HEK293 (cell line): ENCODE measurements at regions not wholly inside any gene's neighbourhood (a gene's known extent, or its start where the extent isn't known, plus 50 kb on each side); places are given as distances from the start of the nearest gene placed in this dataset.
A peak's percentile ranks its signal among the peaks of the same experiment; 100 is the strongest.

Source experiments
- CTCF ChIA-PET: fragments of 350-600 bp; formaldehyde crosslinking; extraction: SDS; loops from one replicate; lab custom pipeline; 2021; ENCODE audit warnings: antibody characterized with exemption; lab: Yijun Ruan, JAX
- POLR2A ChIA-PET: fragments of 300-600 bp; formaldehyde crosslinking; extraction: SDS; loops from one replicate; lab custom pipeline; 2020; ENCODE audit warnings: antibody characterized with exemption, inconsistent platforms; lab: Yijun Ruan, JAX
- H3K27ac ChIP-seq: fragments of 200-500 bp; sonication (Bioruptor generic); 2 replicates; pipeline ENCODE4 v1.5.1; 2014; ENCODE audit warnings: low read depth, low read length, control low read depth, inconsistent platforms; ENCODE audit errors: extremely low read depth
- H3K36me3 ChIP-seq, 2 experiments: fragments of 200-500 bp in 1 of 2; sonication (Bioruptor generic) in 1 of 2; 1 replicate in 1 of 2; 2 replicates in 1 of 2; pipeline ENCODE4 v1.5.1; 2014 to 2017; ENCODE audit warnings: inconsistent platforms in 2 of 2, low read length in 2 of 2; ENCODE audit not compliant: control insufficient read depth in 2 of 2, insufficient read depth in 1 of 2
- H3K4me1 ChIP-seq: fragments of 200-500 bp; sonication (Bioruptor generic); 2 replicates; pipeline ENCODE4 v1.5.1; 2014; ENCODE audit warnings: mild to moderate bottlenecking, low read length, inconsistent platforms; ENCODE audit not compliant: control insufficient read depth, insufficient read depth
- H3K4me3 ChIP-seq: 2 replicates; pipeline ENCODE4 v1.5.1; 2011; ENCODE audit warnings: low read depth, mild to moderate bottlenecking, control low read depth, low read length, moderate library complexity
- H3K9me3 ChIP-seq: fragments of 200-500 bp; sonication (Bioruptor generic); 2 replicates; pipeline ENCODE4 v1.5.1; 2014; ENCODE audit warnings: low read depth, low read length, inconsistent platforms; ENCODE audit not compliant: control insufficient read depth, insufficient read depth
- ATF2 ChIP-seq: fragments of 450-650 bp; formaldehyde crosslinking; IDR thresholded peaks from 2 replicates; pipeline ENCODE4 v1.5.1; 2016; ENCODE audit warnings: missing biosample characterization, missing genetic modification characterization, low read depth
- CTCF ChIP-seq: fragments of 450-650 bp; formaldehyde crosslinking; IDR thresholded peaks from 2 replicates; pipeline ENCODE4 v1.5.1; 2016; ENCODE audit warnings: missing biosample characterization, missing genetic modification characterization
- ELK4 ChIP-seq: IDR thresholded peaks from 2 replicates; pipeline ENCODE4 v1.6.1; 2011; ENCODE audit warnings: mild to moderate bottlenecking, low read depth, low read length, borderline replicate concordance
- MEIS1 ChIP-seq: sonication (generic); formaldehyde crosslinking; IDR thresholded peaks from 2 replicates; pipeline ENCODE4 v1.8.1; 2022; ENCODE audit warnings: missing genetic modification reagents, mild to moderate bottlenecking, borderline replicate concordance
- PBX3 ChIP-seq: sonication (generic); formaldehyde crosslinking; IDR thresholded peaks from 2 replicates; pipeline ENCODE4 v1.8.1; 2022; ENCODE audit warnings: mild to moderate bottlenecking, moderate library complexity, missing genetic modification reagents
- SCRT2 ChIP-seq: fragments of 450-650 bp; formaldehyde crosslinking; IDR thresholded peaks from 2 replicates; pipeline ENCODE4 v1.5.1; 2016; ENCODE audit warnings: missing biosample characterization, missing genetic modification characterization
- SP7 ChIP-seq: fragments of 450-650 bp; formaldehyde crosslinking; IDR thresholded peaks from 2 replicates; pipeline ENCODE4 v1.5.1; 2016; ENCODE audit warnings: missing biosample characterization, missing genetic modification characterization
- ZBTB21 ChIP-seq: fragments of 450-650 bp; formaldehyde crosslinking; IDR thresholded peaks from 2 replicates; pipeline ENCODE4 v1.5.1; 2017; ENCODE audit warnings: missing biosample characterization, missing genetic modification characterization
- ZBTB44 ChIP-seq: fragments of 450-650 bp; IDR thresholded peaks from 2 replicates; pipeline ENCODE4 v1.5.1; 2018; ENCODE audit warnings: missing biosample characterization, mild to moderate bottlenecking, missing genetic modification characterization
- ZFHX2 ChIP-seq: fragments of 450-650 bp; formaldehyde crosslinking; conservative IDR thresholded peaks from 2 replicates; pipeline ENCODE4 v1.5.1; 2016; ENCODE audit warnings: missing biosample characterization, missing genetic modification characterization
- ZNF19 ChIP-seq: fragments of 450-650 bp; formaldehyde crosslinking; IDR thresholded peaks from 2 replicates; pipeline ENCODE4; 2016; ENCODE audit warnings: missing biosample characterization, missing genetic modification characterization, low read depth
- ZNF266 ChIP-seq: fragments of 450-650 bp; formaldehyde crosslinking; IDR thresholded peaks from 2 replicates; pipeline ENCODE4 v1.5.1; 2016; ENCODE audit warnings: missing biosample characterization, missing genetic modification characterization, low read depth
- ZNF274 ChIP-seq, 2 experiments: fragments of 200-500 bp in 1 of 2; fragments of 450-650 bp in 1 of 2; sonication (Bioruptor generic) in 1 of 2; formaldehyde crosslinking in 1 of 2; IDR thresholded peaks; 2 replicates each; pipeline versions ENCODE4 v1.5.1 to v1.6.1; 2014 to 2016; ENCODE audit warnings: borderline replicate concordance in 1 of 2, inconsistent platforms in 1 of 2, low read length in 1 of 2, missing biosample characterization in 1 of 2, missing genetic modification characterization in 1 of 2
- ZNF292 ChIP-seq: fragments of 450-650 bp; formaldehyde crosslinking; IDR thresholded peaks from 2 replicates; pipeline ENCODE4 v1.5.1; 2016; ENCODE audit warnings: low read depth, missing biosample characterization, missing genetic modification characterization, borderline replicate concordance
- ZNF529 ChIP-seq: fragments of 450-650 bp; formaldehyde crosslinking; IDR thresholded peaks from 2 replicates; pipeline ENCODE4 v1.5.1; 2017; ENCODE audit warnings: missing genetic modification characterization, missing biosample characterization; ENCODE audit not compliant: insufficient replicate concordance
- ZNF623 ChIP-seq: fragments of 450-650 bp; formaldehyde crosslinking; IDR thresholded peaks from 2 replicates; pipeline ENCODE4 v1.5.1; 2016; ENCODE audit warnings: missing biosample characterization, missing genetic modification characterization
- ZNF629 ChIP-seq: fragments of 450-650 bp; formaldehyde crosslinking; IDR thresholded peaks from 2 replicates; pipeline ENCODE4 v1.5.1; 2017; ENCODE audit warnings: missing biosample characterization, missing genetic modification characterization
- TF ChIP-seq, protein P1 (sequence below): fragments of 450-650 bp; formaldehyde crosslinking; IDR thresholded peaks from 2 replicates; pipeline ENCODE4 v1.5.1; 2016; ENCODE audit warnings: missing biosample characterization, missing genetic modification characterization
- TF ChIP-seq, protein P2 (sequence below): fragments of 450-650 bp; formaldehyde crosslinking; optimal IDR thresholded peaks from 2 replicates; pipeline ENCODE3; 2016; ENCODE audit warnings: missing biosample characterization, mild to moderate bottlenecking, missing genetic modification characterization
- TF ChIP-seq, protein P3 (sequence below): fragments of 450-650 bp; formaldehyde crosslinking; IDR thresholded peaks from 2 replicates; pipeline ENCODE4 v1.5.1; 2017; ENCODE audit warnings: missing biosample characterization, missing genetic modification characterization

DNA sequence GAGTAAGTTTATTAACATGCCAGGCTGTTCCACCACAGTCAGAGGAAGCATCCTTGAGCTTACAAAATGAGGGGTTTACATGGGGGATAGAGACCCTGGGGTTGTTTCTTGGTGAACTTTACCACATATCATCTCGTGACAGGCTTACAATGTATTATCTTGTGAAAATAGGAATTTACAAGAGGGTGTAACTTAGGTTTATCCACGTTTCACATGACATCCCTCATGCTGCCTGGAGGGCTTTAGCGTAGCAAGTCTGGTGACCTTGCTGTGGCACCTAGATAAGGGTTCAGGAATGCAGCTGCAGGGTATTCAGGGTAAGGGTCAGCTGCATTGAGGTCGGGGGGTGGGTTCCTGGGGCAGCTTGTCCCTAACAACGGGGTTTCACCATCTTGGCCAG is 154.6 kb upstream of the ARG1 start:
- Histone ChIP-seq H3K27ac (no peak overlapping the region), H3K36me3 (no peaks in the 10 kb centered on the region), H3K4me3 (no peak overlapping the region), H3K4me1 (no peaks in the 10 kb centered on the region), H3K9me3 (no peaks in the 10 kb centered on the region)
- ChIA-PET CTCF (no interaction called here), POLR2A (no interaction called here)
- TF ChIP-seq ZNF629 (tag by site-specific recombination) = no peak
- no peak for TF ChIP-seq ZNF623
- TF ChIP-seq ELK4 = no peak
- no peak for TF ChIP-seq ZNF529 (tag by site-specific recombination)
- TF ChIP-seq, protein P1, sequence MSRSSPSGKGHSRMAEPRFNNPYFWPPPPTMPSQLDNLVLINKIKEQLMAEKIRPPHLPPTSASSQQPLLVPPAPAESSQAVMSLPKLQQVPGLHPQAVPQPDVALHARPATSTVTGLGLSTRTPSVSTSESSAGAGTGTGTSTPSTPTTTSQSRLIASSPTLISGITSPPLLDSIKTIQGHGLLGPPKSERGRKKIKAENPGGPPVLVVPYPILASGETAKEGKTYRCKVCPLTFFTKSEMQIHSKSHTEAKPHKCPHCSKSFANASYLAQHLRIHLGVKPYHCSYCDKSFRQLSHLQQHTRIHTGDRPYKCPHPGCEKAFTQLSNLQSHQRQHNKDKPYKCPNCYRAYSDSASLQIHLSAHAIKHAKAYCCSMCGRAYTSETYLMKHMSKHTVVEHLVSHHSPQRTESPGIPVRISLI (tag by site-specific recombination) = no peak
- no peak for TF ChIP-seq ZFHX2
- TF ChIP-seq ZNF19 (tag by site-specific recombination) = no peak
- TF ChIP-seq ZNF292 = no peak
- no peak for TF ChIP-seq MEIS1 (CRISPR knock-in tag)
- no peak for TF ChIP-seq CTCF (tag by site-specific recombination)
- no peak for TF ChIP-seq PBX3 (CRISPR knock-in tag)
- TF ChIP-seq ZNF274 (IDR thresholded peaks at IDR 0.05; ENCODE audit: low read length) = no peak
- no peak for TF ChIP-seq ZNF274 (tag by site-specific recombination; IDR thresholded peaks at IDR 0.05; ENCODE audit: borderline replicate concordance)
- no peak for TF ChIP-seq ATF2
- no peak for TF ChIP-seq ZNF266 (tag by site-specific recombination)
- TF ChIP-seq, protein P2, sequence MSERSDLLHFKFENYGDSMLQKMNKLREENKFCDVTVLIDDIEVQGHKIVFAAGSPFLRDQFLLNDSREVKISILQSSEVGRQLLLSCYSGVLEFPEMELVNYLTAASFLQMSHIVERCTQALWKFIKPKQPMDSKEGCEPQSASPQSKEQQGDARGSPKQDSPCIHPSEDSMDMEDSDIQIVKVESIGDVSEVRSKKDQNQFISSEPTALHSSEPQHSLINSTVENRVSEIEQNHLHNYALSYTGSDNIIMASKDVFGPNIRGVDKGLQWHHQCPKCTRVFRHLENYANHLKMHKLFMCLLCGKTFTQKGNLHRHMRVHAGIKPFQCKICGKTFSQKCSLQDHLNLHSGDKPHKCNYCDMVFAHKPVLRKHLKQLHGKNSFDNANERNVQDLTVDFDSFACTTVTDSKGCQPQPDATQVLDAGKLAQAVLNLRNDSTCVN = no peak
- TF ChIP-seq SP7 (tag by site-specific recombination) = no peak

GRCh38 chr6:131419702-131420101 is 153.3 kb upstream of the ARG1 start:
- POLR2A ChIA-PET = no interaction called here
- Histone ChIP-seq H3K36me3 (no peaks in the 10 kb centered on the region), H3K4me3 (no peak overlapping the region), H3K27ac (no peak overlapping the region), H3K4me1 (no peaks in the 10 kb centered on the region), H3K9me3 (no peaks in the 10 kb centered on the region)
- CTCF ChIA-PET = no interaction called here
- TF ChIP-seq, protein P3, sequence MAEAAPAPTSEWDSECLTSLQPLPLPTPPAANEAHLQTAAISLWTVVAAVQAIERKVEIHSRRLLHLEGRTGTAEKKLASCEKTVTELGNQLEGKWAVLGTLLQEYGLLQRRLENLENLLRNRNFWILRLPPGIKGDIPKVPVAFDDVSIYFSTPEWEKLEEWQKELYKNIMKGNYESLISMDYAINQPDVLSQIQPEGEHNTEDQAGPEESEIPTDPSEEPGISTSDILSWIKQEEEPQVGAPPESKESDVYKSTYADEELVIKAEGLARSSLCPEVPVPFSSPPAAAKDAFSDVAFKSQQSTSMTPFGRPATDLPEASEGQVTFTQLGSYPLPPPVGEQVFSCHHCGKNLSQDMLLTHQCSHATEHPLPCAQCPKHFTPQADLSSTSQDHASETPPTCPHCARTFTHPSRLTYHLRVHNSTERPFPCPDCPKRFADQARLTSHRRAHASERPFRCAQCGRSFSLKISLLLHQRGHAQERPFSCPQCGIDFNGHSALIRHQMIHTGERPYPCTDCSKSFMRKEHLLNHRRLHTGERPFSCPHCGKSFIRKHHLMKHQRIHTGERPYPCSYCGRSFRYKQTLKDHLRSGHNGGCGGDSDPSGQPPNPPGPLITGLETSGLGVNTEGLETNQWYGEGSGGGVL = no peak
- TF ChIP-seq ZBTB21 (tag by site-specific recombination) = no peak
- peak; percentile 51 for TF ChIP-seq SCRT2 (tag by site-specific recombination)
- no peak for TF ChIP-seq ZBTB44 (tag by site-specific recombination)
